COLO668 (cell line): ENCODE measurements at regions not wholly inside any gene's neighbourhood (a gene's known extent, or its start where the extent isn't known, plus 50 kb on each side); places are given as distances from the start of the nearest gene placed in this dataset.

Source experiments
- DNase-seq: peaks from one replicate; lab custom pipeline; 2025; ENCODE audit not compliant: unreplicated experiment; lab: John Stamatoyannopoulos, UW

- no peak for DNase-seq
Observed at GRCh38 chr20:17795003-17795402, 95.2 kb downstream of the BANF2 start.

- no peak for DNase-seq
Observed at GRCh38 chr20:17794400-17794799, 94.6 kb downstream of the BANF2 start.

DNA sequence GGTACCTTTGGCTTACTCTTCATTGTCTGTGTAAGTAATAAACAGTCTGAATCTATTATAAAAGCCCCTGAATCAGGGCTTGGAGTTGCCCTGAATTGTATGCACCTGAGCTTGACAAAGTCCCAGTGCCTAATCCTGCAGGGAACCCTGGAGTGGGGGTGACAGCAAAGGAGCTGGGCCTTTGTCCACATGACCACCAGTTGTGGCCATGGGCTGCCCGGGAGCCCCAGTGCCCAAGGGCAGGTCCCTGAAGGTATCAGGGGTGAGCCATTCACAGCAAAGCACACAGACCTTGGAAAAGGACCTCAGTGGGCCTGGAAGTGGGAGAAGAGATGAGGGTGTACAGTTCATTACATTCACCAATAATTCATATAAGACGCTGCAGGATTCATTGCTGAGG lies 94.2 kb downstream of the BANF2 start:
- no peak for DNase-seq

DNA sequence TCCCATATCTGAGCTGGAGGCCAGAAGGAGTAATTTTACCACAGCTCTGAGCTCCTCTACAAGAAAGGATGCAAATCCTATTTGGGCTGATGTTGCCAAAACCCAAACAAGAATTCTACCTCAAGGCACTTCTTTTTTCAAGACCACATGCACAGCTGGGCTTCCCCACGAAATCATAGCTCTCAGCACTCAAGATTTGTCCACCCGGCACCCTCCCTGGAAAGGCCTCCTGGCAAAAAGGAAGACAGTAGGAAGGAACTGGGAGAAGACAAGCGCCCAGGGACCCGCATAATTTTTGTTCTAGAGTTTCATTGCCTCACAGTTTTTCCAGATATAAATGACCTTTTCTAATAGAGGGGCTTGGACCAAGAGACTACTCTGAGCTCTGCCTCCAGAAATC lies 90.5 kb downstream of the BANF2 start:
- DNase-seq = no peak

DNA sequence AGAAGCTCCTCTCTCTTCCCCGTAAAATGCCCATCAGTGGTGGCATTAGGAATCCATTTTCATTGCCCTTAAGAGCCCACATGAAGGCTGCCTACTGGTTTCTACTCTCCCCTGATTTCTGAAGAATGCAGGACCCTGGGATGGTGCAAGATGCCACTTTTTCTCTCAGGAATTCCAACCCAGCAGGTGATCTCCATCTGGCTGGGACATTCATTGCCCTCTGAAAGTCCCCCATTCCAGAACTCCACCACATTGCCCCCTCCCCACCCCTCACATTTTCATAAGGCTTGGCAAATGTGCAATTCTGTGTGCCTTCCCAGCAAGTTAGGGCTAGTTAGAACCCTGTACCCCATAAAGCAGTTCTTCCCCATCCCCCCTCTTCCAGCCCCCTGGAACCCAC lies 88.0 kb downstream of the BANF2 start:
- no peak for DNase-seq

GRCh38 chr20:17786221-17786718 lies 86.5 kb downstream of the BANF2 start:
- DNase-seq = no peak
